Hematopoietic multipotent progenitor cell (in vitro differentiated cells): ENCODE measurements at regions not wholly inside any gene's neighbourhood (a gene's known extent, or its start where the extent isn't known, plus 50 kb on each side); places are given as distances from the start of the nearest gene placed in this dataset.

Source experiments
- DNase-seq, 3 donors: peaks; one replicate each; pipeline ENCODE4 v3.0.0-alpha.2; 2011 to 2015; ENCODE audit warnings: low read depth in 2 of 3, low spot score in 2 of 3

DNA sequence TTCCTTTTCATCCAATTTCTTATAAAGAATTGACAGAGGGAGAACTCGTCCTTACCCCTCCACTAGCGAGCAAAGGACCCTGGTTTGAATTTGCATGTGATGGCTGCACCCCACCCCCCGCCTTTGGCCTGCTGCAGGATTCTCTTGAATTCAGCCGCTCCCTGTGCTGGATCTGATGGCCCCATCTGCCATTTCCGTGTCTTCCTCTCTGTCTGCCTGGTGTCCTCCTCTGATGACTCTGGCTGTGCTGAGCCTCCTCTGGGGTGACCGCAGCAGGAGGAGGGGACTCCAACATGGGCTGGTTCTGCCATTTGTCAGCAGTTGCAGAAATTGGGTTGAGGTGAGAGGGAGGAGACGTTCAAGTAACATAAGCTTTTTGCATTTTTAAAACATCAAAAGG lies 188.8 kb downstream of the DLL1 start:
- no peak for DNase-seq

GRCh38 chr6:170101281-170102035 lies 189.4 kb downstream of the DLL1 start:
- no peak for DNase-seq

GRCh38 chr6:170100046-170100445 lies 190.8 kb downstream of the DLL1 start:
- no peak for DNase-seq

DNA sequence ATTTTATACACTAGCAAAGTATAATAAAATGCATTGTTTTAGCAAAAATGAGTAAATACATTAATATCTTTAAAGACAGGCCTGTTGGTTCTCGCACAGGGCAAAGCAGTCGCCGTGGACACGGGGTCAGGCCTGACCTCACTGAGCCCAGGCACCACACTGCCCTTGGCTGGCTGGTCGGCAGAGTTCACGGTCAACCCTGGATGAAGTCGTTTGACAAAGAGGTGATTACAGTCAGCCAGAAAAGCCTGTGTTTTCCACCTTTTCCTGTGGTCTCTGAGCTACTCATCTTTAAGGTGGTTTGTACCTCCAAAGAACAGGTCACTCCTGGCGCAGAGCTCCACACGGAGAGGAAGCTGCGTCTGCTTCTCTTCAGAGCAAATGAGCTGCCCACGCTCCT lies 191.5 kb downstream of the DLL1 start:
- no peak for DNase-seq

DNA sequence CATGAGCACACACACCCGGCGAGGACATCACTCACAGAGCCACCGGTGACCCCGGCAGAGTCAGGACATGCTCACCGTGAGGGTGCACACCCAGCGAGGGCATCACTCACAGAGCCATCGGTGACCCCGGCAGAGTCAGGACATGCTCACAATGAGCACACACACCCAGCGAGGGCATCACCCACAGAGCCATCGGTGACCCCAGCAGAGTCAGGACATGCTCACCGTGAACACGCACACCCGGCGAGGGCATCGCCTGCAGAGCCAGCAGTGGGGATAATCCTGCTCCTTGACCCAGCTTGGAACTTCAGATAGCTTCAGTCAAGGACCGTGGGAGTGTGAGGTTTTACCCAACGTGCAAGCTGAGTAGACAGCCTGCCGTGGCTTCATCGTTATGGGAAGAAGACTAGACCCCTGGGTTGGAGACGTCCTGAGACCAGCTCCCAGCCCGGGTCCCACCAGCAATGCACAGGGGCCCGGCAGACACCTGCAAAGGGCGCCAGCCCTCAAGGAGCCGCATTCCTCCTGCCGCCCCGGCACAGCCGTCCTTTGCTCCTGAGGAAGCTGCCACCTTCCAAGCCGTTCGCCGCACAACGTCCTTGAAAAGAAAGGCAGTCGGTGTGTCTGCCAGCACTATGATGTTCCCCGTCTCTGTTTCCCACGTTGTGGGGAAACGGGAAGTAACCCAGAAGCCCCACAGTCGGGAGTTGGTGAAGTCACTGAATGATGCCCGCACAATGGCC lies 192.3 kb downstream of the DLL1 start:
- no peak for DNase-seq

- DNase-seq, result no peak
These were observed 193.1 kb downstream of the DLL1 start for GRCh38 chr6:170097505-170098427.

DNA sequence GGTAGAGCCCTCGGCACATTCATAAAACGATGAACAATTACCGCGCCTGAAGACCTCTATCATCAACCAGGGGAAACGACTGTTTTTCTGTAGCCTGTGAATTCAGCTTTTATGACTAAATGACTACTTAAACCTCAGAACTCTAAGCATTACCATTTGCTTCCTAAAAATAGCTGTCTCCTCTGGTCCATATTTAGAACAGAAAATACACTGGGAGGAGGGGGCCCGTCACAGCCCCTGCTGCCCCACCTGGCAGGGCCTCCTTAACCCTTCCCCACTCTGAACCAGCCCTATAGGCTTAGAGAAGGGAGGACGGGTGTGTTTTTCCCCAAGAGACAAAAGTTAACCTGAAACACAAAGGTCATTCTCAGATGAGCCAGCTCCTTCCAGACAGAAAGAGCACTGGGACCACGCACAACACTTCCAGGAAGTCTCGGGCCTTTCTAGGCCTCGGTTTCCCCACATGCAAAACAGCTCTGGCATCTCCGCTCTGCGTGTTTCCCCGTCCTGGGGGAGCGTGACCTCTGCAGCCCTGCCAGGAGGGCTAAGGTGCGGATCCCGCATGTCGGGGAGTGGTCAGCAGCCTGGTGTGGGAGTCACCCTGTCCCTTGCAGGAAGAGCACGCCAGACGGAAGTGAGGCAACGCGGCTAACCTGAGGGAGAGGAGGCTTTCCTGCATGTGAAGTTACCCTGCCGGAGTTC lies 193.9 kb downstream of the DLL1 start:
- DNase-seq, result no peak

- DNase-seq, result no peak
These were observed 194.6 kb downstream of the DLL1 start for GRCh38 chr6:170096191-170096802.

DNA sequence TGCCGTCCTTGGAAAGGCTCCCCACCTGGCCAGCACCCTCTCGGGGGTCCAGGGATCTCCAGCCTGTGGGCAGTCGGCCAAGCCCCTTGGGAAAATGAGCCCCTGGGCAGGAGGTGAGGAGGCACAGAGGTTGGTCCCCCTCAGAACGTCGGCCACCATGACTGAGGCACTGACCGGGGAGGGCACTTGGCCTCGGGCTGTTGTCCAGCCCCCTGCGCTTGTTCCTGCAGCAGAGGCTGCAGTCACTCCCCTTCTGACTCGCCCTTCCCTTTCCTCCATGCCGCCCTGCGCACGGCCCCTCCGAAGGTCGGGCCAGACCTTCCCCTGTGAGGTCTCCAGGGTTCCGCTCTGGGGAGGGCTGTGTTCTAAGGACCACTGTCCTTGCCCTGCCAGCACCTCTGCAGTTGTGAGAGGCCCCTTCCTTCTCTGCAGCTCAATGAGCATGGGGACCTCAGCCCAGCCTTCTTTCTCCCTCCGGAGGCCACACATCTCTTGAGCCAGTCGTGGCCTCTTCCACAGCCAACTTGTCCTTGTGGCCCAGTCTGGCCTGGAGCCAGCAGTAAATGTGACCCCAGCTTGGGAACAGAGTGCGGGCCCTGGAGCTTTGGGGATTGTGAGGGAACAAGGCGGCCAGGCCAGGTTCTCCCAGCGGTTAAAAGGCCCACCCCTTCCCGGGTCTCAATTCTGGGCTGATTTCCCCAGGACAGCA lies 195.5 kb downstream of the DLL1 start:
- DNase-seq, result no peak

DNA sequence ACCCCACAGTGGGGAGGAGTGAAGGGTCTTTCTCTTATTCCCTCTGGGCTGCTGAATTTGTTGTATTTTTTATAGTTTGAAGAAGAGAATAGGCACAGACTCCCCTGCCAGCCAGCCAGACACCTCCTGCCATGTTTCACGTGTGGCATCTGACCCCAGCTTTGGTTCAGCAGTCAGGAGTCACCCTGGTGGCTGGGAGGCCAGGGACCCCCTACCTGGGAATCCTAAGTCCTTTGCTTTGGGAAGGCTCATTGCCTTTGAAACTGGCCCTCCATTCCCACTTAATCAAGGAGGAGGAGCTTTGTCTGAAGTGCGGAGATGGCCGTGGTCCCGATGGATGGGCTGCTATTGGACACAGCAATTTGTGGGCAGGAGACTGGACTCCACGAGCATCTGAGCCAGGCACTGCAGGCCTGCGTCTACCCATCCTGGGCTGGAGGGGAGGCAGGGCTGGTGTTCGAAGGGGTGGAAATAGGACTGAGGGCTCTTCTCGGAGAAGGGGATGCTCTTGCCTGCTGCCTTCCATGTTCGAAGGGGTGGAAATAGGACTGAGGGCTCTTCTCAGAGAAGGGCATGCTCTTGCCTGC lies 196.1 kb downstream of the DLL1 start:
- DNase-seq, result no peak

- no peak for DNase-seq
These were observed 197.0 kb downstream of the DLL1 start for GRCh38 chr6:170093658-170094596.

GRCh38 chr6:170093276-170093657 lies 197.6 kb downstream of the DLL1 start:
- DNase-seq, result no peak

DNA sequence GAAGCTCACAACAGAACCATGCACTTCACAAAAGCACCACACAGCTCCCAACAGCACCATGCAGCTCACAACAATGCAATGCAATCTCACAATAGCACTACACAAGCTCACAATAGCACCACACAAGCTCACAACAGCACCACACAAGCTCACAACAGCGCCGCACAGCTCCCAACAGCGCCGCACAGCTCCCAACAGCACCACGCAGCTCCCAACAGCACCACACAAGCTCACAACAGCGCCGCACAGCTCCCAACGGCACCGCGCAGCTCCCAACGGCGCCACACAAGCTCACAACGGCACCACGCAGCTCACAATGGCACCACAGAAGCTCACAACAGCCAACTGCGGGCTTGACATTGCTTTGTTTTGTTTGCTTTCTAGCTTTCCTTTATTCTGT lies 198.1 kb downstream of the DLL1 start:
- DNase-seq, result no peak

DNA sequence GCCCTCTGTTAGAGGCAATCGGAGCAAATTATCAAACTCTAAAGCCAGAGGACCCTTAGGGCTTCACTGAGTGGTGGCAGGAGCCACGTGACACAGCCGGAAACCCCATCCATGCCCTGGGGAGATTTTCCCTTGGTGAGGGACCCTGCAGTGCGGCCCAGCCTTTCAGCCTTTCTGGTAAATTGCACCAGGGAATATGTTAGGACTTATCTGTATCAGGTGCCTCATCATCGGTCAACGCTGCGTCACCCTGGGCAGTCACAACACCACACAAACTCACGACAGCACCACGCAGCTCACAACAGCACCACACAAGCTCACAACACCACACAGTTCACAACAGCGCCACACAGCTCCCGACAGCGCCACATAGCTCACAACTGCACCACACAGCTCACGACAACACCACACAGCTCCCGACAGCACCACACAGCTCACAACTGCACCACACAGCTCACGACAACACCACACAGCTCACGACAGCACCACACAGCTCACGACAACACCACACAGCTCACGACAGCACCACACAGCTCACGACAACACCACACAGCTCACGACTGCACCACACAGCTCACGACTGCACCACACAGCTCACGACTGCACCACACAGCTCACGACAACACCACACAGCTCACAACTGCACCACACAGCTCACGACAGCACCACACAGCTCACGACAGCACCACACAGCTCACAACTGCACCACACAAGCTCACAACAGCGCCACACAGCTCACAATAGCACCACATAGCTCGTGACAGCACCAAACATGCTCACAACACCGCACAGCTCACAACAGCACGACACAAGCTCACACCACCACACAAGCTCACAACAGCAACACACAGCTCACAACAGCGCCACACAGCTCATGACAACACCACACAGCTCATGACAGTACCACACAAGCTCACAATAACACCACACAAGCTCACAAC lies 199.0 kb downstream of the DLL1 start:
- no peak for DNase-seq

DNA sequence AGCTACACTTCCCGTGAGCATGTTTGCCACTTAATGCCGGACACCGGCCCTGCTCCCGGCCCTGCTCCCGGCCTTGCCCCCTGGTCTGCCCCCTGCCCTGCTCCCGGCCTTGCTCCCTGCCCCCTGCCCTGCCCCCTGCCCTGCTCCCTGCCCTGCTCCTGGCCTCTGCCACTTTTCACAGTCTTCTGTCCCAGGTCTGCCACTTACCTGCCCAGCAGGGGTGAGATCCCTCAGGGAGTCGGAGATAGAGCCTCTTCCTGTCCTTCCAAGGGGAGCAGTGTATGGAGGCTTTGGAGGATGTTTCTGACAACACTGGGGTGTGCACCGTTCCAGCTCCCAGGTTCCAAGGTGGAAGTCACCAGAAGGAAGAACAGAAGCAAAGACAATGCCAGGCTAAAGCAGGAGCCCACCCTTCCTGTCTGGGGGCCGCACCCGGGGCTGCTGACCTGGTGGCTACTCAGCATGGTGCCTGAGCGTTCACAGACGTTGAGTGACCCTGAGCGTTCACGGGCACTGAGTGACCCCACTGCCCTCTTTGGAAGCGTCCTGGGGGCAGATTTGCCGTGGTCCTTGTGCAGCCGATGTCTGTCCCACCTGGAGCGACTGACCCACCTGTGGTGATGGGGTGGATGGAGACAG lies 199.8 kb downstream of the DLL1 start:
- DNase-seq, result no peak

DNA sequence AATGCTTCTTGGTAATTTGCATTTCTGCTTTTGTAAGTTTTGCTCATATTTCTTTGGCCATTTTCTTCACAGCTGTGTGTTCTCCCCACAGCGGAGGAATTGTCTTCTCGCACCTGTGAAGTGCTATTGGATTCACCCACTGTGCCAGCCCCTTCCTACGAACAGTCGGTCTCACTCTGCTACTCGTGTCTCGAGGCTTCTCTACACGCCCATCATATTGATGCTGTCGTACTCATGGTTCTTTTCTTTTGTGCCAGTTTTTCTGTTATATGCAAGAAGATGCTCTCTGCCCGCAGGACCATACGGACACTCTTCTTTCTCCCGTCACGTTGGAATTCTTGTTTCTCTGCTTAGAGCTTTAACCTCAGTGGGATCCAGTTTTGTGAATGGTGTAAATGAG lies 200.3 kb downstream of the DLL1 start:
- DNase-seq, result no peak

- no peak for DNase-seq
These were observed 200.9 kb downstream of the DLL1 start for GRCh38 chr6:170089963-170090362.
